GM21737 (cell line): ENCODE measurements at regions not wholly inside any gene's neighbourhood (a gene's known extent, or its start where the extent isn't known, plus 50 kb on each side); places are given as distances from the start of the nearest gene placed in this dataset.

Experiments
- ATAC-seq: cut with Tn5 transposase; IDR thresholded peaks from one replicate; pipeline ENCODE4 v1.9.1; 2021; ENCODE audit warnings: mild to moderate bottlenecking, moderate library complexity; ENCODE audit not compliant: unreplicated experiment

GRCh38 chr13:62092949-62093348 lies 677.3 kb upstream of the PCDH20 start:
- no peak for ATAC-seq

GRCh38 chr13:62092536-62092935 lies 676.9 kb upstream of the PCDH20 start:
- ATAC-seq: no peak

- ATAC-seq: no peak
These were observed 672.5 kb upstream of the PCDH20 start for GRCh38 chr13:62088165-62088564.

DNA sequence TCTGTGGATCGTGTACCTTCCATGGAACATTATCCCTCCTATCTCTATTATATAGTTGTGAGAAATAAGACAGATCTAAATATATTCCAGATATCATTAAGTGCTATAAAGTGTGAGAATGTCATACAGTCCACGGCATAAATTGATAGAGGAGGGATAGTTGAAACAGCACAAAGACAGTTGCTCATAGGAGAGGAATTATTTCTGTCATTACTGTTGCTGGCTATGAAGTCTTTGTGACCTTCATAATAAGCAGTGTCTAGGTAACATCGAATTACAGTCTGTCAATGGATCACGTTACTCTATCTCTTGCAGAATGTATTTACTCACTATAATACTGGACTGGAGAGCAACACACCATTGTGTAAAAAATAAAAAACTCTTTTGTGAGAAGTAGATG lies 671.5 kb upstream of the PCDH20 start:
- no peak for ATAC-seq

DNA sequence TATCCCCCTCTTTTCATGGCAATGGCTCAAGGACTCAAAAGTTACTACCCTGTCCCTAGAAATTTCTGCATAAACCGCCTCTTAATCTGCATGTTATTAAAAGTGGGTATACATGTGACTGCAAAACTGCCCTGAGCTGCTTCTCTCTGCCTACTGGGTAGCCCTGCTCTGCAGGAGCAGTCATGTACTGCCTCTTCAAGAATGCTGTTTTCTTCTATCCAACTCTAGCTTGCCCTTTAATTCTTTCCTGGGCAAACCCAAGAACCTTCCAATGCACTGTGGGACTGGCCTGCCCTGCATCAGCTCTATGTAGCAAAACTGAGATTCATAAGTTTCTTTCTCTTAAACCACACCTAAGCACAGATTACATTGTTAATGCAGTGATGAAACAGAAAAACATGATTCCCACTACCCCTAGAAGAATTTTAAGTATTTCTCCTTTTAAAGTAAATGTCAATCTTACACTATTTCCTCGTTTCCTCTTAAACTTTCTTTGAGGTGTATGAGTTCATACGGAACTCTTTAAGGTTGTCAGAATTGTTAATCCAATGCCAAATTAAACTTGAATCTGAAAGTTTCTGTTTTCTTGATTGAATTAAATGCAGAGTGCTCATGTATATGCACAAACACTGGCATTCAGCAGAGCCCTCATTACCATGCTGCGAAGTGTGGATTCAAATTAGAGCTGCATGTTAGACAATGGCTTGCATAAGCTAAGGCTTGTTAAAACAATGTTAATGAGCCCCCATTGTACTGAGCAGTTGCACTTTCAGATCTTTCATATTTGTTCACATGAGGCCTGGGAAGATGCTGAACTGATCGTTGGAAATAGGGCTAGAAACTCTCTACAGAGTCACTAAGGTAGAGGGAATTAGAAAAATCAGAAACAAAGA lies 669.9 kb upstream of the PCDH20 start:
- ATAC-seq: no peak

DNA sequence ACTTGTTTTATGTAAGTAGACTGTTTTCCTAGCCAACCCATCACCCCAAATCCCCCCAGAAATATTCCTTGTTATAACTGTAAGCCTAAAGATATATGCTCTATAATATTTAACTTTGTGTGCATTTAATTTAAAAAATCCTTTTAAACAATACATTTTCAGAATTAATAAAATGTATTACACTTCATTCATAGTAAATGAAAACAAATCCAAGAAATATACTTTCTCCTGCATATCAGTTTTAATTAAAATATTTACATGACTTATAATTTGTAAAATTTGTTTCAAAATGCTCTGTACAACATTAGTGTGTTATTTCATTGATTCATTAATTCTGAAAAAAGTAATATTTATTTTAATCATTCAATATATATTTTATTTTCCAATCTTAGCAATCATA lies 669.1 kb upstream of the PCDH20 start:
- ATAC-seq: no peak

DNA sequence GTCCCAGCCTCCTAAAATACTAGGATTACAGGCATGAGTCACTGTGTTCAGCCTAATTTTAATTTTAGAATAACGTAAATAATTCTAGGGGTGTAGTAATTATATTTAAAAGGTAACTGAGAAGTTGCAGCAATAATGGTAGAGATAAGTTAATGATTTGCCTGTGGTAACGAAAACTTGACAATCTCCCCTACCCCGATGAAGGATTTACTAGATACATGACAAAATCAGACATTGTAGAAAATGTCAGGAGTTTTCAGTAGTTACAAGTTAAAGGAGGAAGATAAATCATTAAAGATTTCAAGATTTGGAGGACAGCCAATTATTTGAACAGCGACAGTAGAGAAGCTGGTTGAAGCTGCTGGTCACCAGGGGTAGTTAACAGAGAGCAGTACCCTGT lies 652.2 kb upstream of the PCDH20 start:
- ATAC-seq: no peak

DNA sequence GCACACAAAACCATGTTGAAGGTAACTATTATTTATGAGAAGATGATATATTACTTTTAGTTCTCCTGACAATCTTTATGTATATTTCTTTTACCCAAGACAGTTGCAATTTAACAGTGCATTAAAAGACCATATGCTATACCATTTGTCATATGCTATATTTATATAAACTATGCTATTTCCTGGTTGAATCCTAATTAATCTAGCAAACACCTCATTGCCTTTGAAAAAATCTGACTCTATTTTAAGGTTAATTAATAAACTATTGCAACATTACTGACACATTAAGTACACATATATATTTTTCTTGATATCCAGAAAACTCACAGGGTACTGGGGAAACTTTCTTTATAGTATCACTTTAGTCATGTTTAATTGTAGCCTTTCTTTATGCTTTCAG lies 649.4 kb upstream of the PCDH20 start:
- no peak for ATAC-seq

- no peak for ATAC-seq
These were observed 646.1 kb upstream of the PCDH20 start for GRCh38 chr13:62061751-62062150.

- ATAC-seq: no peak
These were observed 644.9 kb upstream of the PCDH20 start for GRCh38 chr13:62060570-62060969.

GRCh38 chr13:62057286-62057685 lies 641.6 kb upstream of the PCDH20 start:
- ATAC-seq: no peak

DNA sequence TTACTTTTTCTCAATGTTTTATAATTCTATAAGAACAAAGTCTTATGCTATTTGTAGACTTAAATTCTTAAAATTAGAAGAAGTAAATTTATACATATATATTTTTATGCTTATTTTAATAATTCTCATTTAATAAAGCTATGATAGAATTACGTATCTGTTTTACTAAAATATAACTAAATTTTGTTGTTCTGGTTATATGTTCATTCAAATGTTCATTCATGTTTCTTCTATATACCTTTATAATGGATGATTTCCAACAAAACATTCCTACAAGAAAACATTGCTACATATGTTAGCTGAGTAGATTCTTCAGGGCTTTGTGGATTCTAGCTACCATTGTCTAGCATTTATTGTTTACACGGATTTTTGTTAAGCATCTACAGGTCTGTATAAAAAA lies 634.3 kb upstream of the PCDH20 start:
- no peak for ATAC-seq

GRCh38 chr13:62046512-62046911 lies 630.9 kb upstream of the PCDH20 start:
- ATAC-seq: no peak

DNA sequence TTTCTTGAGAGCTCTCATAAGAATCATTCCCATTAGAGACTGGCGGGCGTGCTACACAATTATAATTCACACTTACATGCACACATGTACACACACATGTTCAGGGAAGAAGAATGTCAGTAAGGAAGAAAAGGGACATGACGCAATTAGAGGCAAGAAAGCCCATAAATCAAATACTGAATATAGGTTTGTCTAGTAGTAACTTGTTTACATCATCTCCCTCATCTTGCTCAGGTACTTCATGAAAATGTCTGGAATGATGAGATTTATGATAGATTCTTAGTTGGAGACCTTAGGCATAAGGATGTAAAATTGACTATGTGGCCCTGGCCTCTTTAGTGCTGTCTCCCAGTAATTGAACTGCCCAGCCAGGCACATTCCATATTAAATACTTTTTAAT lies 628.0 kb upstream of the PCDH20 start:
- no peak for ATAC-seq

GRCh38 chr13:62040806-62041205 lies 625.2 kb upstream of the PCDH20 start:
- ATAC-seq: no peak

GRCh38 chr13:62040078-62040477 lies 624.4 kb upstream of the PCDH20 start:
- no peak for ATAC-seq

- no peak for ATAC-seq
These were observed 622.6 kb upstream of the PCDH20 start for GRCh38 chr13:62038214-62038613.

DNA sequence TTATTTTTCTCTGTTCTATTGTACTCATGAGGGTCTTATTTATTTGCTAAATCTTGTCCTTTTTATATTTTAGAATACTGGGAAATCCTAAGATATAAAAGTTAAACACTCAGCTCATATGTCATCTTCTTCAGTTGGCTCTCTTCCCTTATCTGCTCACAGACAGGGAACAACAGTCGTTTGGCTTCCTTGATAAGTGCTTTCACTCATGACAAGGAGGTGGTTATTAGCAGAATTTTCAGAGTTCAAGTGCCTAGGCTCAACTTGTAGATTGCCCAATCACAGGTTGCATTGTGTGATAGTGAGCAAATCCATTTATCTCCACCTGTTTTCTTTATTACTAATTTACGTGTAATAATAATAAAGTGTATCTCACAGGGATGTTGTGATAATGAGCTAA lies 620.3 kb upstream of the PCDH20 start:
- ATAC-seq: no peak

GRCh38 chr13:62033934-62034333 lies 618.3 kb upstream of the PCDH20 start:
- ATAC-seq: no peak

DNA sequence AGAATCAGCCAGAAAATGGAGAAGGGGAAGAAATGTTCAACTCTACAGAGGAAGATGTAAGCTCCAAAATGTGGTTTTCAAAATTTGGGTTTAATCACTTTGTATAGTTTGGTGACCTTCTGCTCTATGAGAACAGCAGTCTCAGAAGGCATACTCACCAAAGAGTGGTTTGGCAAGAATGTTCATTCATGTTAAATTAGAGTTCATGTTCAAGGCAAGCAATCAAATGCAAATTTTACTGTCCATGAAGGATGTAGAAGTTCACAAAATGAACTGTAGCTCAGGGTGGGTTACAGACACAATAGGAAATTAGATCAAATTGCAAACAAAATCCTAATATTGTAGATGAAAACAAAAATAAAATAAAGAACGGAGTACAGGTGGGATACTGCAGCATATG lies 606.7 kb upstream of the PCDH20 start:
- ATAC-seq: no peak

GRCh38 chr13:62019858-62020257 lies 604.2 kb upstream of the PCDH20 start:
- no peak for ATAC-seq

- ATAC-seq: no peak
These were observed 598.6 kb upstream of the PCDH20 start for GRCh38 chr13:62014299-62014698.

- ATAC-seq: no peak
These were observed 587.8 kb upstream of the PCDH20 start for GRCh38 chr13:62003452-62003851.
